ENCODE measurements at regions not wholly inside any gene's neighbourhood (a gene's known extent, or its start where the extent isn't known, plus 50 kb on each side); places are given as distances from the start of the nearest gene placed in this dataset.

DNA sequence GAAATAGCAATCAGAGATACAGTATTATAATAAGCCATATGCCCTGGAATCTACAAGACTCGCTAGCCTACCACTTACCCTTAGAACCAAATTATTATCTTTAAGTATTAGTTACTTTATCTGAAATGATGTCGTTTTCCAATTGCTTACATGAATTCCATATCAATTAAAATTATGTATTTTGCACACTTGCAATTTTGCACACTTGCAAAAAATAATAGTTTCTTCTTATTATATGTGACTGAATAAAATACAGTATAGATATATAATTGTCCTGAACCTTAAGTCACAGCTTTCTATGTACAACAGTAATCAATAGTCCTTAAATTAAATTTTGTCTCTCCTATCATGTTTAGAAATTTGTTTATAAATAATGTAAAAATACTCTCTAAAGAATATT is 2095.1 kb downstream of the NCAM2 start:
- H4K20me1 ChIP-seq (ENCODE audit: insufficient read depth), result no peaks in the 10 kb centered on the region
- H3K9me3 ChIP-seq, result no peaks in the 10 kb centered on the region; the same call in 1 of the 2 replicates
- no peaks in the 10 kb centered on the region for H3K9me2 ChIP-seq
- TF ChIP-seq EZH2phosphoT487 (IDR thresholded peaks at IDR 0.05; ENCODE audit: borderline replicate concordance, low read depth) (no peak), MXI1 (IDR thresholded peaks at IDR 0.05; ENCODE audit: low read depth, low read length) (no peak), TAF1 (IDR thresholded peaks at IDR 0.05; ENCODE audit: borderline replicate concordance, low read depth, low read length) (no peak), NFIC (IDR thresholded peaks at IDR 0.05; ENCODE audit: borderline replicate concordance) (no peak), RAD21 (IDR thresholded peaks at IDR 0.05; ENCODE audit: low read length) (no peak), RCOR1 (IDR thresholded peaks at IDR 0.05; ENCODE audit: low read length) (no peak), SIN3A (IDR thresholded peaks at IDR 0.05; ENCODE audit: borderline replicate concordance, low read depth, low read length) (no peak), EP300 (IDR thresholded peaks at IDR 0.05; ENCODE audit: borderline replicate concordance in 1 of 2, low read depth in 1 of 2, low read length in 1 of 2) (no peak), FOXJ3 (CRISPR knock-in tag; IDR thresholded peaks at IDR 0.05) (no peak), GATA2 (CRISPR knock-in tag; IDR thresholded peaks at IDR 0.05) (no peak), TEAD4 (IDR thresholded peaks at IDR 0.05; ENCODE audit: borderline replicate concordance, insufficient read depth) (no peak), RFX5 (IDR thresholded peaks at IDR 0.05; ENCODE audit: low read length) (no peak), FOXM1 (IDR thresholded peaks at IDR 0.05; ENCODE audit: low read depth) (no peak), JUND (IDR thresholded peaks at IDR 0.05) (no peak), FOSL2 (IDR thresholded peaks at IDR 0.05; ENCODE audit: borderline replicate concordance, low read depth) (no peak)
- TF ChIP-seq, protein P1, sequence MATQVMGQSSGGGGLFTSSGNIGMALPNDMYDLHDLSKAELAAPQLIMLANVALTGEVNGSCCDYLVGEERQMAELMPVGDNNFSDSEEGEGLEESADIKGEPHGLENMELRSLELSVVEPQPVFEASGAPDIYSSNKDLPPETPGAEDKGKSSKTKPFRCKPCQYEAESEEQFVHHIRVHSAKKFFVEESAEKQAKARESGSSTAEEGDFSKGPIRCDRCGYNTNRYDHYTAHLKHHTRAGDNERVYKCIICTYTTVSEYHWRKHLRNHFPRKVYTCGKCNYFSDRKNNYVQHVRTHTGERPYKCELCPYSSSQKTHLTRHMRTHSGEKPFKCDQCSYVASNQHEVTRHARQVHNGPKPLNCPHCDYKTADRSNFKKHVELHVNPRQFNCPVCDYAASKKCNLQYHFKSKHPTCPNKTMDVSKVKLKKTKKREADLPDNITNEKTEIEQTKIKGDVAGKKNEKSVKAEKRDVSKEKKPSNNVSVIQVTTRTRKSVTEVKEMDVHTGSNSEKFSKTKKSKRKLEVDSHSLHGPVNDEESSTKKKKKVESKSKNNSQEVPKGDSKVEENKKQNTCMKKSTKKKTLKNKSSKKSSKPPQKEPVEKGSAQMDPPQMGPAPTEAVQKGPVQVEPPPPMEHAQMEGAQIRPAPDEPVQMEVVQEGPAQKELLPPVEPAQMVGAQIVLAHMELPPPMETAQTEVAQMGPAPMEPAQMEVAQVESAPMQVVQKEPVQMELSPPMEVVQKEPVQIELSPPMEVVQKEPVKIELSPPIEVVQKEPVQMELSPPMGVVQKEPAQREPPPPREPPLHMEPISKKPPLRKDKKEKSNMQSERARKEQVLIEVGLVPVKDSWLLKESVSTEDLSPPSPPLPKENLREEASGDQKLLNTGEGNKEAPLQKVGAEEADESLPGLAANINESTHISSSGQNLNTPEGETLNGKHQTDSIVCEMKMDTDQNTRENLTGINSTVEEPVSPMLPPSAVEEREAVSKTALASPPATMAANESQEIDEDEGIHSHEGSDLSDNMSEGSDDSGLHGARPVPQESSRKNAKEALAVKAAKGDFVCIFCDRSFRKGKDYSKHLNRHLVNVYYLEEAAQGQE (IDR thresholded peaks at IDR 0.05; ENCODE audit: low read depth, low read length), result no peak
- TF ChIP-seq, protein P2, sequence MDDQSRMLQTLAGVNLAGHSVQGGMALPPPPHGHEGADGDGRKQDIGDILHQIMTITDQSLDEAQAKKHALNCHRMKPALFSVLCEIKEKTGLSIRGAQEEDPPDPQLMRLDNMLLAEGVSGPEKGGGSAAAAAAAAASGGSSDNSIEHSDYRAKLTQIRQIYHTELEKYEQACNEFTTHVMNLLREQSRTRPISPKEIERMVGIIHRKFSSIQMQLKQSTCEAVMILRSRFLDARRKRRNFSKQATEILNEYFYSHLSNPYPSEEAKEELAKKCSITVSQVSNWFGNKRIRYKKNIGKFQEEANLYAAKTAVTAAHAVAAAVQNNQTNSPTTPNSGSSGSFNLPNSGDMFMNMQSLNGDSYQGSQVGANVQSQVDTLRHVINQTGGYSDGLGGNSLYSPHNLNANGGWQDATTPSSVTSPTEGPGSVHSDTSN (IDR thresholded peaks at IDR 0.05), result no peak
- TF ChIP-seq, protein P3, sequence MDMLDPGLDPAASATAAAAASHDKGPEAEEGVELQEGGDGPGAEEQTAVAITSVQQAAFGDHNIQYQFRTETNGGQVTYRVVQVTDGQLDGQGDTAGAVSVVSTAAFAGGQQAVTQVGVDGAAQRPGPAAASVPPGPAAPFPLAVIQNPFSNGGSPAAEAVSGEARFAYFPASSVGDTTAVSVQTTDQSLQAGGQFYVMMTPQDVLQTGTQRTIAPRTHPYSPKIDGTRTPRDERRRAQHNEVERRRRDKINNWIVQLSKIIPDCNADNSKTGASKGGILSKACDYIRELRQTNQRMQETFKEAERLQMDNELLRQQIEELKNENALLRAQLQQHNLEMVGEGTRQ (IDR thresholded peaks at IDR 0.05; ENCODE audit: borderline replicate concordance, low read depth, low read length), result no peak
- TF ChIP-seq, protein P4, sequence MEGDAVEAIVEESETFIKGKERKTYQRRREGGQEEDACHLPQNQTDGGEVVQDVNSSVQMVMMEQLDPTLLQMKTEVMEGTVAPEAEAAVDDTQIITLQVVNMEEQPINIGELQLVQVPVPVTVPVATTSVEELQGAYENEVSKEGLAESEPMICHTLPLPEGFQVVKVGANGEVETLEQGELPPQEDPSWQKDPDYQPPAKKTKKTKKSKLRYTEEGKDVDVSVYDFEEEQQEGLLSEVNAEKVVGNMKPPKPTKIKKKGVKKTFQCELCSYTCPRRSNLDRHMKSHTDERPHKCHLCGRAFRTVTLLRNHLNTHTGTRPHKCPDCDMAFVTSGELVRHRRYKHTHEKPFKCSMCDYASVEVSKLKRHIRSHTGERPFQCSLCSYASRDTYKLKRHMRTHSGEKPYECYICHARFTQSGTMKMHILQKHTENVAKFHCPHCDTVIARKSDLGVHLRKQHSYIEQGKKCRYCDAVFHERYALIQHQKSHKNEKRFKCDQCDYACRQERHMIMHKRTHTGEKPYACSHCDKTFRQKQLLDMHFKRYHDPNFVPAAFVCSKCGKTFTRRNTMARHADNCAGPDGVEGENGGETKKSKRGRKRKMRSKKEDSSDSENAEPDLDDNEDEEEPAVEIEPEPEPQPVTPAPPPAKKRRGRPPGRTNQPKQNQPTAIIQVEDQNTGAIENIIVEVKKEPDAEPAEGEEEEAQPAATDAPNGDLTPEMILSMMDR (IDR thresholded peaks at IDR 0.05), result no peak
- no peak overlapping the region for H3K9ac ChIP-seq
- POLR2A ChIA-PET, result no interaction called here
- H3K36me3 ChIP-seq (replicated peaks in 1 of 2; ENCODE audit: control insufficient read depth in 1 of 2, insufficient read depth in 2 of 2, low read length in 1 of 2), result no peaks in the 10 kb centered on the region
- no peak overlapping the region for H3K4me2 ChIP-seq
- H3K27me3 ChIP-seq (ENCODE audit: insufficient read depth), result no peaks in the 10 kb centered on the region
- 21% methylated on average over 2 of the region's 2 CpGs for WGBS (ENCODE audit: low lambda C conversion rate)
- H3K4me1 ChIP-seq (ENCODE audit: control insufficient read depth in 1 of 2, insufficient read depth in 2 of 2, low read depth in 1 of 2, low read length in 1 of 2), result no peaks in the 10 kb centered on the region; a peak in 1 of 4 replicates
- no peaks in the 10 kb centered on the region for H3F3A ChIP-seq (replicated peaks; ENCODE audit: insufficient read depth)
- DNase-seq, result no peak
- no peaks in the 10 kb centered on the region for H3K79me2 ChIP-seq (ENCODE audit: insufficient read depth)
- H3K4me3 ChIP-seq (ENCODE audit: low read depth in 2 of 2, low read length in 1 of 2), result no peak overlapping the region
- no peak overlapping the region for H2AFZ ChIP-seq (ENCODE audit: low read depth)
- H3K27ac ChIP-seq (ENCODE audit: low read depth in 2 of 2, low read length in 1 of 2), result no peak overlapping the region
- CTCF ChIA-PET, result no interaction called here

Data from SK-N-SH (cell line).